Activated CD4-positive, alpha-beta T cell treated with anti-CD3 and anti-CD28 coated beads, Interleukin-2, amount 10 ng/mL, durations not matched to agents 24 days and 14 days (primary cell): ENCODE measurements at regions not wholly inside any gene's neighbourhood (a gene's known extent, or its start where the extent isn't known, plus 50 kb on each side); places are given as distances from the start of the nearest gene placed in this dataset.

ENCODE experiments used
- DNase-seq: peaks from one replicate; pipeline ENCODE4 v3.0.0; 2022
- H3K27ac Mint-ChIP-seq: one replicate; pipeline ENCODE4 v1.8.0; 2022; ENCODE audit warnings: mild to moderate bottlenecking, mixed read lengths
- H3K27me3 Mint-ChIP-seq: one replicate; pipeline ENCODE4 v1.8.0; 2022; ENCODE audit warnings: mixed read lengths
- H3K36me3 Mint-ChIP-seq: one replicate; pipeline ENCODE4 v1.8.0; 2022; ENCODE audit warnings: low read depth, mild to moderate bottlenecking, mixed read lengths
- H3K4me1 Mint-ChIP-seq: one replicate; pipeline ENCODE4 v1.8.0; 2021; ENCODE audit warnings: mixed read lengths
- H3K4me3 Mint-ChIP-seq: one replicate; pipeline ENCODE4 v1.8.0; 2022; ENCODE audit warnings: mild to moderate bottlenecking, moderate library complexity, mixed read lengths
- H3K9me3 Mint-ChIP-seq: one replicate; pipeline ENCODE4 v1.8.0; 2021; ENCODE audit warnings: mixed read lengths
- intact Hi-C: fragments of 100-400 bp; cut with micrococcal nuclease; formaldehyde crosslinking; loops from one replicate; pipeline ENCODE4 v1.15.1; 2023

- Mint-ChIP-seq H3K9me3 (no peaks in the 10 kb centered on the region), H3K4me3 (no peak overlapping the region), H3K36me3 (no peaks in the 10 kb centered on the region), H3K4me1 (no peaks in the 10 kb centered on the region), H3K27me3 (no peaks in the 10 kb centered on the region), H3K27ac (no peak overlapping the region)
- intact Hi-C loops, result no loop called here
- no peak for DNase-seq
Observed at GRCh38 chr16:73846007-73846330, 450.6 kb upstream of the PSMD7 start.

GRCh38 chr16:73845238-73846006 lies 451.2 kb upstream of the PSMD7 start:
- DNase-seq, result no peak
- intact Hi-C loops, result no loop called here
- Mint-ChIP-seq H3K4me1 (no peaks in the 10 kb centered on the region), H3K36me3 (no peaks in the 10 kb centered on the region), H3K4me3 (no peak overlapping the region), H3K9me3 (no peaks in the 10 kb centered on the region), H3K27ac (no peak overlapping the region), H3K27me3 (no peaks in the 10 kb centered on the region)

DNA sequence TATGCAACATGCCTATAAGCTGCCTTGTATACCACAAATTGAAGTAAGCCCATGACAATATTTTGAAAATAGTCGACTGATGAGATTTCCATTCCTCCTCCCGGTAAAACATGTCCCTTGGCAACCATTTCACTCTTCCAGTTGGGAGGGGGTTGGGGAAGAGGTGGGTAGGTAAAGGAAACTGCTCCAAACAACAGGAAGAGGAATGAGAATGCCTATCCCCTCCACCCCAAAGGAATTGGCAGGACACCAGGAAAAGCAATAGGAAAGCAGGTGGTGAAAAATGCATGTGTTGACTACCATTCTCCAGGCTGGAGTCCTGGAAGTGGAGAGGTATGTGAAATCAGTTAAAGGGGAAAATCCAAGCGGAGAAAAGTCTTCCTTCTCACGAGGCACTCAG lies 455.9 kb upstream of the PSMD7 start:
- no peak overlapping the region for H3K27ac Mint-ChIP-seq
- DNase-seq, result no peak
- no peaks in the 10 kb centered on the region for H3K27me3 Mint-ChIP-seq
- H3K4me3 Mint-ChIP-seq, result no peak overlapping the region
- H3K9me3 Mint-ChIP-seq, result peaks cover 4% of the 10 kb centered on the region
- no peaks in the 10 kb centered on the region for H3K36me3 Mint-ChIP-seq
- H3K4me1 Mint-ChIP-seq, result no peaks in the 10 kb centered on the region
- intact Hi-C loops, result no loop called here

- Mint-ChIP-seq H3K9me3 (peaks cover 4% of the 10 kb centered on the region), H3K27me3 (no peaks in the 10 kb centered on the region), H3K4me1 (no peaks in the 10 kb centered on the region), H3K27ac (no peak overlapping the region), H3K36me3 (no peaks in the 10 kb centered on the region), H3K4me3 (no peak overlapping the region)
- no peak for DNase-seq
- intact Hi-C loops, result no loop called here
Observed at GRCh38 chr16:73831220-73831619, 465.4 kb upstream of the PSMD7 start.

DNA sequence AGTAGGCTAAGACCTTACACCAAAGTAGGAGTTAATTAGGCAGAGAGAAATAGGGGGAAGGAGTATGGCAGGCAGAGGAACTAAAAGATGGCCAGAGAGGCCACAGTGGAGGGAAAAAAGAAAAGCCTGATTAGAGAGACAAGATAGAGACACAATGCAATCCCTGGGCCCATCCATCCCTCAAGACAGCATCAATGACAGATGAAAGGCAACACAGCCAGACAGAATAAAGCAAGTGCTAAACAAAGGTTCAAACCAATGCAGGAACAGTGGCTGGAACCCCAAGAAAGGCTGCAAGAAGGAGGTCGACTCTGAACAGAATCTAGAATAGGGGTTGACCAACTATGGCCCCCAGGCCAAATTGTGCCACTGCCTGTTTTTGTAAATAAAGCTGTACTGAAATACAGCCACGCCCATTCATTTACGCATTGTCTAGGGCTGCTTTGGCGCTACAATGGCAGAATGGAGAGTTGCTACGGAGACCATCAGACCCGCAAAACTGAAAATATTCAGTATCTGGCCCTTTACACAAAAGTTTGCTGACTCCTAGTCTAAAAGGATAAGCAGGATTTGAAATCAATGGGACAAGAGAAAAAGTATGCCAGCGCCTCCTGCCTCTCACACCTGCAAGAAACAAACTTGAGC lies 473.3 kb upstream of the PSMD7 start:
- H3K4me3 Mint-ChIP-seq, result no peak overlapping the region
- H3K27me3 Mint-ChIP-seq, result no peaks in the 10 kb centered on the region
- H3K27ac Mint-ChIP-seq, result no peak overlapping the region
- peaks cover 3% of the 10 kb centered on the region for H3K9me3 Mint-ChIP-seq
- intact Hi-C loops, result no loop called here
- no peaks in the 10 kb centered on the region for H3K36me3 Mint-ChIP-seq
- no peak for DNase-seq
- H3K4me1 Mint-ChIP-seq, result no peaks in the 10 kb centered on the region

DNA sequence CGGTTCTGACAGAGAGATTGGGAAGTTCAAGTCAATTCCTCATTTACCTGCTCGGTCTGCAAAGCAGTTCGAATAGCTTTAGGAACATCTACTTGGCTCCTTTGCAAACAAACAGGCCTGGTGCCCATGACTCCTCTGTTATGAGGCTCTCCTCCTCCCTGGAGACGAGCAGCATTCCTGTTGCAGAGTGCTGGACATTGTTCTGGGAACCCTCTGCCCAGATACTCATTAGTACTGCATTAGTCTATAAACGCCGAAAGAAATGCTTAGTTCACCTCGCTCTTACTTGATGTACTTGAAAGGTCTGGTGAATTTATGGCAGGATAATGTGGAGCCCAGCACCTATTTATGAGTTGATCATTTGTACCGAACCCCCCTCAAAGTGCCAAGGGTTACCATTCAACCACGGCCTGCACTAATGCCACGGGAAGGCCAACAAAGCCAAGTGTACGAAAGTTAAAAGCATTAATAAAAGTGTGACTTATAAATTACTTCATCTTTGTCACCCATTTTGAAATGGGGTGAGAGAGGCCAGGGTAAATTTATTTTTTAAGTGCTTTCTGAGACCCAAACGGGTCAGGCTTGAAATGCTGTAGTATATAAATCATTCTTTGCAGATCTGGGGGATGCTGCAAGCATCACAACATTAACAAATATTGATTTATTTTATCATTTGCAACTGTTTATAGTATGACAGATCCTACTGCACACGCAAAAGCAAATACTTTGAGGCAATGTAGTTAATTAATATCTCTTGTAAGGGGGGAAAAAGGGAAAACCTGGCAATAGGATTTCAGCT lies 478.9 kb upstream of the PSMD7 start:
- Mint-ChIP-seq H3K27ac (no peak overlapping the region), H3K9me3 (peaks cover 7% of the 10 kb centered on the region), H3K4me1 (no peaks in the 10 kb centered on the region), H3K36me3 (no peaks in the 10 kb centered on the region), H3K27me3 (no peaks in the 10 kb centered on the region), H3K4me3 (no peak overlapping the region)
- no peak for DNase-seq
- intact Hi-C loops, result no loop called here

DNA sequence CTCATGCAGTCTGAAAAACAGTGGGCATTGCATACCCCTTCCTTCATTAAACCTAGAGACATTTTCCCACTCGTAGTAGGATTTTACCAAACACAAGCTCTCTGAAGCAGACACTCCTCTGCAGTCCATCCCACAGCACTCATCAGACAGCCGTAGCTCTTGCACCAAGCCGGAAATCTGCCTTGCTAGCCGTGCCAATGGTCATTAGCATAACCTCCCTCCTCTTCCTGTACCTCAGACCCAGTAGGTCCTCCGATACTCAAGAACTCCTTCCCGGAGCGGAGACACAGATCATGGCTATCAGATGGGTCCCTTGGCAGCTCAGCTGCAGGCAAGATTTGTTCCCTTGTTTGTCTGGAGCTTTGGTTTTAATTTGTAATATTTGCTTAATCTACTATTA lies 483.1 kb upstream of the PSMD7 start:
- no peaks in the 10 kb centered on the region for H3K27me3 Mint-ChIP-seq
- intact Hi-C loops, result no loop called here

DNA sequence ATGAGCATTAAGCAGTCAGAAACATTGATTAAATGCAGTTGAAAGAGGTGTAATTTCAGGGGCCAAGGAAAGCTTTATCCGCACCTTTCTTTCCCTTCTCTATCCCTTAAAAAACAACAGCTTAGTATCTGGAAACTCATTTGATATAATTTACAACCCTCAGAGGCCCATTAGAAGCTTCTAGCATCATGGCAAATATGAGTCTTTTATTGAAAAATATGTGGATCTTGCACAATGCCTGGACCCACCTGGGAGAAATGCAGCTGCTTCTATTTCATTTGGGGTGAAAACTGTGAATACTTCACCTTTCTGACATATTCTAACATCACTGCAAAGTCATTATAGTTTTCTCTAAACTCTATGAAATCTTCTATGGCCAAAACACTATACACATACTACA lies 492.2 kb upstream of the PSMD7 start:
- no peaks in the 10 kb centered on the region for H3K27me3 Mint-ChIP-seq
- H3K27ac Mint-ChIP-seq, result no peak overlapping the region
- DNase-seq, result no peak
- intact Hi-C loops, result no loop called here
- H3K9me3 Mint-ChIP-seq, result no peaks in the 10 kb centered on the region
- H3K4me3 Mint-ChIP-seq, result no peak overlapping the region
- no peaks in the 10 kb centered on the region for H3K36me3 Mint-ChIP-seq
- H3K4me1 Mint-ChIP-seq, result no peaks in the 10 kb centered on the region

More for the DNA sequence above, 483.1 kb upstream of the PSMD7 start:
- no peaks in the 10 kb centered on the region for H3K4me1 Mint-ChIP-seq
- no peaks in the 10 kb centered on the region for H3K36me3 Mint-ChIP-seq
- no peak overlapping the region for H3K4me3 Mint-ChIP-seq
- DNase-seq, result no peak
- H3K27ac Mint-ChIP-seq, result no peak overlapping the region
- peaks cover 4% of the 10 kb centered on the region for H3K9me3 Mint-ChIP-seq

DNA sequence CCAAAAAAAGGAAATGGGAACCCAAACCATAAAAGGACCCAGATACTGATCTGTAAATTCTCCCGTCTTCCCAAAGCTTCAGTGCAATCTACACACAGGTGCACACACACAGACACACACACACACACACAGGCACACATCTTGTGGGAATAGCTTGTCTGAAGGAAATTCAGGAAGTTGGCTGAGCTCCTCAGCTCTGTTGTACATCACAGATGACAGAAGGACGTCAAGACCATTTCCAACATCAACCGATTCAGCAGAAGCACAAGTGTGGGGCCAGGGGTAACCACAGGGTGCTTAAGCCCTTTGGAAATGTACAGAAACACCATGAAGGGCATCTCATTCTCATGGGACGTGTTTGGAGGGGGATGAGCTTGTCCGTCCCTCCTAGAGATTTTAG lies 498.1 kb upstream of the PSMD7 start:
- Mint-ChIP-seq H3K27ac (no peak overlapping the region), H3K4me3 (no peak overlapping the region), H3K36me3 (no peaks in the 10 kb centered on the region), H3K27me3 (no peaks in the 10 kb centered on the region), H3K9me3 (no peaks in the 10 kb centered on the region), H3K4me1 (no peaks in the 10 kb centered on the region)
- no peak for DNase-seq
- intact Hi-C loops, result no loop called here

DNA sequence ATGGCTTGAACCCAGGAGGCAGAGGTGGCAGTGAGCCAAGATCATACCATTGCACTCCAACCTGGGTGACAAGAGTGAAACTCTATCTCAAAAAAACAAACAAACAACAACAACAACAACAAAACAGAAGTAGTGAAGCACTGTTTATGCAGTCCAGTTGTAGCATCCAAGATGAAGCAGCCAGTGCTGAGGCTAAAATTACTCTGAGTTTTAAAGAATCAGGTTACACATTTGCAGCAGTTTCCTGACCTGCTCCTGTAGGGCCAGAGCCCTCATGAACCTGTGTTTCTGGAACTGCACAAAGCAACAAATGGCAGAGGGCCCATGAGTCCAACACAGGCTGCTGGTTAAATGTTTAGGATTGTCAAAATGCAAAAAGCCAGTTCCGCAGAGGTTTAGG lies 499.5 kb upstream of the PSMD7 start:
- no peaks in the 10 kb centered on the region for H3K36me3 Mint-ChIP-seq
- intact Hi-C loops, result no loop called here
- H3K4me1 Mint-ChIP-seq, result no peaks in the 10 kb centered on the region

GRCh38 chr16:73796241-73796640 lies 500.4 kb upstream of the PSMD7 start:
- no peak overlapping the region for H3K27ac Mint-ChIP-seq
- H3K9me3 Mint-ChIP-seq, result no peaks in the 10 kb centered on the region
- H3K36me3 Mint-ChIP-seq, result no peaks in the 10 kb centered on the region
- DNase-seq, result no peak
- H3K4me1 Mint-ChIP-seq, result no peaks in the 10 kb centered on the region
- intact Hi-C loops, result no loop called here
- no peaks in the 10 kb centered on the region for H3K27me3 Mint-ChIP-seq
- no peak overlapping the region for H3K4me3 Mint-ChIP-seq

More for the DNA sequence above, 499.5 kb upstream of the PSMD7 start:
- H3K27me3 Mint-ChIP-seq, result no peaks in the 10 kb centered on the region
- no peak for DNase-seq
- H3K4me3 Mint-ChIP-seq, result no peak overlapping the region
- H3K27ac Mint-ChIP-seq, result no peak overlapping the region
- H3K9me3 Mint-ChIP-seq, result no peaks in the 10 kb centered on the region

- no peaks in the 10 kb centered on the region for H3K36me3 Mint-ChIP-seq
- intact Hi-C loops, result no loop called here
- no peak overlapping the region for H3K4me3 Mint-ChIP-seq
- no peaks in the 10 kb centered on the region for H3K4me1 Mint-ChIP-seq
- no peak overlapping the region for H3K27ac Mint-ChIP-seq
- H3K27me3 Mint-ChIP-seq, result no peaks in the 10 kb centered on the region
- no peaks in the 10 kb centered on the region for H3K9me3 Mint-ChIP-seq
- no peak for DNase-seq
Observed at GRCh38 chr16:73794994-73795393, 501.6 kb upstream of the PSMD7 start.

DNA sequence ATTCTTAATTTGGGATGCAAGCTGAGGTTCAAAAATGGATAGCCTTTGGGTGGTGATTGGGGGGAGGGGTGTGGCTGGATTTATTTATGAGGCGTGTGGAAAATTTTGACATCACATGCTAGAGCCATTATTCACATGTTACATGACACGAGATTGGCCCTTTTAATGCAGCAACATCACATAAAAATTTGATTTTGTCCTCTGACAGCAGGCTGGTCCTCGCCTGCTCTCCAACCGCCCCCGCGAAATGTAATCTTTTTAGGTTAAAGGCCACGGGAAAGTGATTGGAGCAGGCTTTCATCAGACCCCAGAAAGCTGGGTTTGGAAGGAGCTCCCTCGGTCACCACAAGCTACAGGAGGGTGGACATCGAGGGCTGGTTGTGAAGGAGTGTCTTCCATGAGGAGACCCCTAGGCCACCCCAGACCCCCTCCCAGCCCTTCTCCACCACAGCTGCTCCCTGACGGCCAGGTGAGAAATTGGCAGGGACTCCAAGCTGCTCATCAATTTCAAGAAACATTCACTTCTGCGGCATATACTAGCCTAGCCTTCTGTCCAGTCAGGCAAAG lies 502.7 kb upstream of the PSMD7 start:
- H3K27ac Mint-ChIP-seq, result no peak overlapping the region
- no peak for DNase-seq
- H3K27me3 Mint-ChIP-seq, result no peaks in the 10 kb centered on the region
- no peaks in the 10 kb centered on the region for H3K4me1 Mint-ChIP-seq
- H3K36me3 Mint-ChIP-seq, result no peaks in the 10 kb centered on the region
- no peak overlapping the region for H3K4me3 Mint-ChIP-seq
- no peaks in the 10 kb centered on the region for H3K9me3 Mint-ChIP-seq
- intact Hi-C loops, result no loop called here

GRCh38 chr16:73793260-73793659 lies 503.4 kb upstream of the PSMD7 start:
- no peaks in the 10 kb centered on the region for H3K36me3 Mint-ChIP-seq
- no peaks in the 10 kb centered on the region for H3K4me1 Mint-ChIP-seq
- H3K27ac Mint-ChIP-seq, result no peak overlapping the region
- intact Hi-C loops, result no loop called here
- DNase-seq, result no peak
- no peak overlapping the region for H3K4me3 Mint-ChIP-seq
- no peaks in the 10 kb centered on the region for H3K27me3 Mint-ChIP-seq
- no peaks in the 10 kb centered on the region for H3K9me3 Mint-ChIP-seq
